DMS79 (cell line): ENCODE measurements at regions not wholly inside any gene's neighbourhood (a gene's known extent, or its start where the extent isn't known, plus 50 kb on each side); places are given as distances from the start of the nearest gene placed in this dataset.
A peak's percentile ranks its signal among the peaks of the same experiment; 100 is the strongest.

Experiments used
- DNase-seq: peaks from one replicate; lab custom pipeline; 2025; lab: John Stamatoyannopoulos, UW

GRCh38 chr1:106876384-106876783 is 180.1 kb upstream of the PRMT6 start:
- DNase-seq = no peak

GRCh38 chr1:106879538-106879937 is 176.9 kb upstream of the PRMT6 start:
- DNase-seq = peak; percentile 23

DNA sequence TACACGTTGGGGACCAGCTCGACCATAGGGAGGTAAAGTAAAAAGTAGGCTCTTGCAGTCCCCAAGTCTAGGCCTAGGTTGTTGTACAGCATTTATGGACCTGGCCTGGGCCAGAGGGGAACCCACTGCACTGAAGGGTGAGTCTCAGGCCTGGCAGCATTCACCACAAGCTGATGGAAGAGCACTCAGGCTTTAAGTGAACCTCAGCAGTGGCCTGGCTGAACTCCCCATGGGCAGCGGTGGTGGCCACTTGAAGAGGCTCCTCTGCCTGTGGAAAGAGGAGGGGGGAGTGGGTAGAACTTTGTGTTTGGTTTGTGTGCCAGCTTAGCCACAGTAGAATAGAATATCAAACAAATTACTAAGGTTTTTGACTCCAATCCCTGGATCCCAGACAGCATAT is 176.2 kb upstream of the PRMT6 start:
- no peak for DNase-seq

DNA sequence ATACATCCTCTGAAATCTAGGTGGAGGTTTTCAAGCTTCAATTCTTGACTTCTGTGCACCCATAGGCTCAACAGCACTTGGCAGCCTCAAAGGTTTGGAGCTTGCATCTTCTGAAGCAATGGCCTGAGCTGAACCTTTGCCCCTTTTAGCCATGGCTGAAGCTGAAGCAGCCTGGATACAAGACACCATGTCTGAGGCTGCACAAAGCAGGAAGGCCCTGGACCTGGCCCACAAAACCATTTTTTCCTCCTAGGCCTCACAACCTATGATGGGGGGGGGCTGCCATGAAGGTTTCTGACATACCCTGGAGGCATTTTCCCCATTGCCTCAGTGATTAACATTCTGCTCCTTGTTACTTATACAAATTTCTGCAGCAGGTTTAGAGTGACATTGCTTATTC is 173.3 kb upstream of the PRMT6 start:
- no peak for DNase-seq

GRCh38 chr1:106889059-106889458 is 167.4 kb upstream of the PRMT6 start:
- no peak for DNase-seq

GRCh38 chr1:106889583-106889982 is 166.9 kb upstream of the PRMT6 start:
- no peak for DNase-seq

GRCh38 chr1:106897976-106898375 is 158.5 kb upstream of the PRMT6 start:
- no peak for DNase-seq

DNA sequence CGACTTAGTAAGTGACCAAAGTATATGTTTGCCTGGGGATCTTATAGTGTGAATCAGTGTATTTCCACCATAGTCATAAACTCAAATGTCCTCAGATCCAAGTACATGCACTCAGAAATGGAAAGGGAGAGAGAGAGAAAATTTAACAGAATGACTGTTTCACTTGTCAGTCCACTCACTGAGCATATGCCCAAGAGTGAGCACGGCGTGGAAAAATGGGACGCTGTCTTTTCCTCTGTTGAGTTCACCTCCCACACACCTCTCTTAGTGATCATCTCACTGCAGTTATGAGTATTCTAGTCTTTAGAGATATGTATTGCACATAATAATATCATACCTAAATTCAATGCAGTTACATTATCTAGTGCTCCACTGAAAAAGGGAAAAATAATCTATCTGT is 156.8 kb upstream of the PRMT6 start:
- DNase-seq = no peak

DNA sequence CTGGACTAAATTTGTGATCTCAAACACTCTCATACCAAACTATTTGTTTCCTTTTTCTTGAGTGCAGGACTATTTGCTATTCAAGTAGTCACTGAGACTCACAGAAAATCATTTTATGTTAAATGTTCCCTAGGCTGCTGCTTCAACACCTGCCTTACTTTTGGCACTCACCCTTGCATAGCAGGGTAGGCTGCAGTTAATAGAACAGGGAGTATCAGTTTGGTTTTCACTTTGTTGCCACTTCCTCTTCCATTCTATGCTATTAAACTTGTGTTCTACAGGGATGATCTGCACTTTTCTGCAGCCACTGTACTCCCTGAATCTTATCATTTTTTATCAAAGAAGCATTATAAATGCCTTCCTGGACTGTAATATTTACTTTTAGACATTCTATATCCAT is 148.7 kb upstream of the PRMT6 start:
- DNase-seq = no peak

DNA sequence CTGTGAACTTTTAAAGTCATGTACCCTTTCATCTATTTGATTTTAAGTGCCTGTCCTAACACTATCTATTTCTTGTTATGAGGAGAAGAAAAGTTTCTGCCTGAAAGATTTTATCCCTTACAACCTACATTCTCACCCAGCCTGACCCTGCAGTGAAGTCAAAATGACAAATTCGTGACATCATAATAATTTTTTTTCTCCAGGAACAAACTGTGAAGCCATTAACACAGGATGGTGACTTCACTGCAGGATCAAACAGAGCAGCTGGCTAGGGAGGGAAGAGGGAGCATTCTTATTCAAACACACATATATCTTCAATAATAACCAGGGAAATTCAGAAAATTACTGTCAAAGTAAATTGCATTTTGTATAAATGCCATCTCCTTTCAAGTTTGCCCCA is 147.8 kb upstream of the PRMT6 start:
- DNase-seq = no peak

- no peak for DNase-seq
These were observed 145.7 kb upstream of the PRMT6 start for GRCh38 chr1:106910798-106911197.

GRCh38 chr1:106912131-106912530 is 144.3 kb upstream of the PRMT6 start:
- no peak for DNase-seq

- no peak for DNase-seq
These were observed 135.3 kb upstream of the PRMT6 start for GRCh38 chr1:106921186-106921585.

GRCh38 chr1:106924360-106924759 is 132.1 kb upstream of the PRMT6 start:
- DNase-seq = no peak

DNA sequence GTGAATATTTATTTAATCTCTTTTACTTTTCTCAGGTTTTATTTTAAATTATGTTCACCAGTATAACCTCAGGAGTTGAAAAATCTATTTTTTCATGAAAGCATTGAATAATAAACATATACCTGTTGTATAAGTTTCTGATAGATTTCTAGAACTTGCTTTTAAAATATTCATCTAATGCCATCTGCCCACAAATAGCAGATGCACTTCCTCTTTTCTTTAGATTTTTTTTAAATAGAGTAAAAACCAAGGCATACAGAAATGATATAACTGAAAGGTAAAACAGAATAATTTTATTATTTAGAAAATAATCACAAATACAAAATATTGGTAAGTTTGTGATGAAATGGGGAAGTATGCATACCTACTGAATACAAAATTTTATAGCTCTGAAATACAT is 130.7 kb upstream of the PRMT6 start:
- DNase-seq = no peak

DNA sequence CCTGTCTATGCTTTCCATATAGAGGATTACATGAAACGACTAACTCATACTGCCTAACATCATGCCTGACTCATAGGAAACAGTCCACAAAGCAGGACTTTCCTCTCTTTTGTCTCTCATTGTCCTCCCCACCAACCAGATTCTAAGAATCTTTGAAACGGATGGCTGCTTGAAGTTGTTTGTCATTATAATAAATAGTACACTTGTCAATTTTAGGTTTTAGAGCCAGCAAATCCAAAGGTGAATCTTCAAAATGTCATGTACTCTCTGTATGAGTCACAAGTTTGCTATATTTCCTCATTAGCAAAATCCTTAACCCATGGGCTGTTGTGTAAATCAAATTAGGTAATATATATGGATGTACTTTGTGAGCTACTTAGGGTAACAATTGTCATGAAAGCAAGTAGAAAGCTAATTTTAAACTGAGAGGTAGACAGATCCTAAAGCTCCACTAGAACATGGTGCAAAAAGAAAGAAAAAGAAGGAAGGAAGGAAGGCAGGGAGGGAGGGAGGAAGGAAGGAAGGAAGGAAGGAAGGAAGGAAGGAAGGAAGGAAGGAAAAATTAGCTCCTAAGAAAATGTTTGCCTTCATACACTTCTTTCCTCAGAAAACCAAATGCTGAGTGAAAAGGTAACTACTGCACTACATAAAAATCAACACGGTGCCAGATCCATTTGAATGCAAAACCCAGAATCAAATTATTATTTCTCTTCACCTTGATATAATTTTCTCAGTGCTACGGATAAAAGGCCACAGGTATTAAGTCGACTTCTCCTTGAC is 129.5 kb upstream of the PRMT6 start:
- no peak for DNase-seq

DNA sequence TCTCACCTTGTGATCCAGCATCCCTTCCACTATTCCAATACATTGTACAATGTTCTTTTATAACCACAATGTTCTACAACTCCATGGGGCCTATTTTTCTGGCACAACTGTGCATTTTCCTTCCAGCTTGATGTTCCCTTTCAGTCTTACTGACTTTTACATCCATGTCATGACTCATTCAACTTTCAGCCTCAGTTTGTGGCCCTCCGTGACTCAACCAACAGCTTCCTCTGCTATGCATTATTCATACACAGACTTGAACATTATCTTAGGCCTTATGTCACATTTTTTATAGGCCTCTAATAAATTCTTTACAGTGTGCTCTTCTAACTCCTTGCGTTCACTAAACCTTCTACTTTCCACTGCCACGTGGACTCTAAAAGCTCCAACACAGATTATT is 119.4 kb upstream of the PRMT6 start:
- DNase-seq = no peak

GRCh38 chr1:106944721-106945120 is 111.8 kb upstream of the PRMT6 start:
- DNase-seq = no peak

- DNase-seq = no peak
These were observed 103.7 kb upstream of the PRMT6 start for GRCh38 chr1:106952776-106953175.

- DNase-seq = no peak
These were observed 101.7 kb upstream of the PRMT6 start for GRCh38 chr1:106954661-106955229.

DNA sequence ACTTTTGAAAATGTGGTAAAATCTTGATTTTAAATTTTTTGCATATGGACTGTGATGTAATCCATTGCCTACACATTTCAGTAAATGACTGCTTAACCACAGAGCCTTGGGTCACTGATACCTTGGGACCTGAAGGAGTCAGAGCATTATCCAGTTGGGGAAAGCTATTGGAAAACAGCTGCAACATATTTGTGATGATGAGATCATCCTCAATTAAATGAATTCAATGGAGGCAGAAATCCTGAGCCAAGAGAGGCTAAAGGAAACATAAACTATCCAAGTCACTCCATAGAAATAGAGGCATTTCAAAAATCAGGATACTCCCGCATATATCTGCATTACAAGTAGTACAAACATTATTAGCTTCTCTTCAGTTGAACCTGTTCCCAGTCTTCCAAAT is 99.8 kb upstream of the PRMT6 start:
- no peak for DNase-seq

DNA sequence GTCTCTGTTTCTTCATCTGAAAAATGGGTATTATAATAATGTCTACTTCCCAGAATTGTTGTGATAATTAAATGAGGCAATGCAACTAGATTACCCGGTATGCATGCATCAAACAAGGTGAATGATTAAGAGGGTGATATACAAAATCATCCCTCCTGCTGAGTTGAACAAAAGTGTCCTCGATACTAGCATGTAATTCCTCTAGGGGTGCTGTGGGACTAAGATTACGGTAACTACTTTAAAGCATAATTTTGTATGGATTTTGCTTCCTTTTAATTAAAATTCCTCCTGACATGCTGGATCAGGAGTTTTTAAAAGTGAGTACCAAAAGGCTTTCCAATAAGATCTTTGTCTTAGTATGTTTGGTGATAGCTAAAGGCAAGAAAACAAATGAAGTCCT is 98.7 kb upstream of the PRMT6 start:
- DNase-seq = no peak

DNA sequence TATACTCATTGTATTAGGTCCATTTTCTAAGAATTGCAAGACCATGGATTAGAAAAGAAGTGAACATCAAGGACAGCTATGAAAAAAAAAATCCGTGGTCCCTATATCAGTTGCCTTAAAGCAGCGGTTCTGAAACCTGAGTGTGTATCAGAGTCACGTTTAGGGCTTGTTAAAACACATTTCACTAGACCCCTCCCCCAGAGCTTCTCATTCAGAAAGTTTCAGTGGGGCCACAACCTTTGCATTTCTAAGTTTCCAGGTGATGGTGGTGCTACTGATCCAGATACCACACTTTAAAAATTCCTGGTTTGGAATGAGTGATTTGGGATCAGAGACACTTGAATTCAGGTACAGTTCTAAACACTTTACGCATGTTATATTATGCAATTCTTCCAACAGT is 96.1 kb upstream of the PRMT6 start:
- DNase-seq = no peak

DNA sequence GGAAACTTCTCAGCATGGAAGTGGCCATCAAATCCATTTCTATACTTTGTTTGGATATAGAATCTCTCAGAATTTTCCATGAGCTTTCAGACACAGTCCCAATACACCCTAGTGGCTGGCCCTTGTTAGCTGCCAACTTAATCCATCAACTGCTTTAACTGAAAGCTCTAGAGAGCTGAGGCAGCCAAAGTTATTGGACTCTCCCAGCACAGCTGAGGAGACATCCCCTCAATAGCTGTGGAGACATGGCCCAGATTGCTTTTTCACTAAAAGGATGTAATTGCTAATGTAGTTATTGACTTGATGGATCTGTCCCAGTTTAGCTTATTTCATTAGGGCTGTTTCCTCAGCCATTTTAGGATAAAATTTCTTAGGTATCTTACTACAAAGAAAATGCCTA is 94.8 kb upstream of the PRMT6 start:
- no peak for DNase-seq
